ENCODE measurements at regions not wholly inside any gene's neighbourhood (a gene's known extent, or its start where the extent isn't known, plus 50 kb on each side); places are given as distances from the start of the nearest gene placed in this dataset.

GRCh38 chr10:3500408-3500856 is 284.6 kb downstream of the KLF6 start:
- H3K4ac ChIP-seq (ENCODE audit: low read depth, low read length) = peak overlapping the region; percentile 74
- peaks cover 5% of the 10 kb centered on the region; the same call in 1 of the 2 replicates for H3K9me1 ChIP-seq (ENCODE audit: insufficient read depth, low read length)
- WGBS, 2 experiments (ENCODE audit: extremely low coverage in 2 of 2, insufficient read length in 1 of 2) = 42% methylated on average over 9 of the region's 15 CpGs; no CpG with 5 or more reads in 1 of the 2 experiments
- 0 out of 2 replicates have a peak overlapping the region, but pooled peaks have one; percentile 7 for H3K9ac ChIP-seq (ENCODE audit: low read depth, low read length)
- DNase-seq = peak; percentile 90
- H3K14ac ChIP-seq (replicated peaks; ENCODE audit: low read depth, low read length) = peak overlapping the region; percentile 3; the same call in 1 of the 2 replicates
- no peak overlapping the region for H3K4me3 ChIP-seq (ENCODE audit: insufficient read depth, low read depth, low read length)
- H3K27ac ChIP-seq (ENCODE audit: insufficient read depth, low read length) = peak overlapping the region; percentile 58
- H3K27me3 ChIP-seq (ENCODE audit: control insufficient read depth, insufficient read depth, low read length) = no peaks in the 10 kb centered on the region
- dilution Hi-C loops (cut with HindIII; ENCODE audit: low sequenced_read_pairs, unreplicated experiment) (no loop called here), in situ Hi-C loops (cut with MboI; ENCODE audit: low sequenced_read_pairs) (no loop called here), intact Hi-C loops (cut with micrococcal nuclease) (no loop called here)
- peak overlapping the region; percentile 86 for H4K91ac ChIP-seq (ENCODE audit: insufficient read depth, low read depth, low read length)
- H3K23ac ChIP-seq (ENCODE audit: low read depth, low read length) = no peak overlapping the region
- peak overlapping the region; percentile 86 for H3K18ac ChIP-seq (ENCODE audit: low read depth, low read length)
- peaks cover 2% of the 10 kb centered on the region for H3K4me1 ChIP-seq (ENCODE audit: control insufficient read depth, insufficient read depth, low read length)
- ATAC-seq (ENCODE audit: low read depth) = peak; percentile 89
- H2AFZ ChIP-seq (replicated peaks; ENCODE audit: low read length, poor library complexity) = peak overlapping the region; percentile 85
- no peak overlapping the region for H3K56ac ChIP-seq (ENCODE audit: extremely low read depth, insufficient read depth, low read length)
- H2BK15ac ChIP-seq (ENCODE audit: low read depth, low read length) = peak overlapping the region; percentile 29; the same call in 1 of the 3 replicates
- peak overlapping the region; percentile 51 for H2BK5ac ChIP-seq (ENCODE audit: low read depth, low read length, poor library complexity, severe bottlenecking)
- TF ChIP-seq CEBPB (IDR thresholded peaks at IDR 0.05; ENCODE audit: low read depth, low read length) (peak; percentile 88), RCOR1 (IDR thresholded peaks at IDR 0.05; ENCODE audit: insufficient replicate concordance, low read length) (no peak), MXI1 (IDR thresholded peaks at IDR 0.05; ENCODE audit: borderline replicate concordance, low read depth, low read length) (no peak), BHLHE40 (IDR thresholded peaks at IDR 0.05; ENCODE audit: low read depth, low read length) (no peak; the same call in 1 of the 2 replicates), FOS (IDR thresholded peaks at IDR 0.05; ENCODE audit: low read depth, low read length) (no peak), RAD21 (IDR thresholded peaks at IDR 0.05; ENCODE audit: low read length) (no peak), NFE2L2 (IDR thresholded peaks at IDR 0.05; ENCODE audit: low read depth, low read length) (no peak)
- no peaks in the 10 kb centered on the region for H4K20me1 ChIP-seq (ENCODE audit: insufficient read depth, low read length)
- H3K9me3 ChIP-seq (ENCODE audit: control insufficient read depth, insufficient read depth, low read length) = no peaks in the 10 kb centered on the region
- H2BK120ac ChIP-seq (ENCODE audit: low read depth, low read length) = peak overlapping the region; percentile 76
- no TSS peak for BruUV-seq (replicated peaks)
- H2BK20ac ChIP-seq (ENCODE audit: low read depth, low read length) = peak overlapping the region; percentile 63
- H3K79me1 ChIP-seq (ENCODE audit: low read depth in 1 of 2, low read length in 2 of 2) = no peaks in the 10 kb centered on the region
- H2AK9ac ChIP-seq (replicated peaks; ENCODE audit: low read depth, low read length, poor library complexity) = no peak overlapping the region
- ChIA-PET POLR2A (ENCODE audit: unreplicated experiment) (no interaction called here), CTCF (no interaction called here)
- no peaks in the 10 kb centered on the region for H3K36me3 ChIP-seq (ENCODE audit: control insufficient read depth, insufficient read depth, low read length)
- H2AK5ac ChIP-seq (ENCODE audit: low read depth, low read length) = peak overlapping the region; percentile 10; the same call in 1 of the 2 replicates
- H4K5ac ChIP-seq (ENCODE audit: low read depth, low read length) = peak overlapping the region; percentile 21
- peak overlapping the region; percentile 31; the same call in 1 of the 2 replicates for H3K4me2 ChIP-seq (ENCODE audit: low read depth, low read length)
- H4K8ac ChIP-seq (ENCODE audit: low read depth in 2 of 2, low read length in 2 of 2) = peak overlapping the region; percentile 1 to 77; a peak in 2 of 4 replicates
